ENCODE measurements at regions not wholly inside any gene's neighbourhood (a gene's known extent, or its start where the extent isn't known, plus 50 kb on each side); places are given as distances from the start of the nearest gene placed in this dataset.

DNA sequence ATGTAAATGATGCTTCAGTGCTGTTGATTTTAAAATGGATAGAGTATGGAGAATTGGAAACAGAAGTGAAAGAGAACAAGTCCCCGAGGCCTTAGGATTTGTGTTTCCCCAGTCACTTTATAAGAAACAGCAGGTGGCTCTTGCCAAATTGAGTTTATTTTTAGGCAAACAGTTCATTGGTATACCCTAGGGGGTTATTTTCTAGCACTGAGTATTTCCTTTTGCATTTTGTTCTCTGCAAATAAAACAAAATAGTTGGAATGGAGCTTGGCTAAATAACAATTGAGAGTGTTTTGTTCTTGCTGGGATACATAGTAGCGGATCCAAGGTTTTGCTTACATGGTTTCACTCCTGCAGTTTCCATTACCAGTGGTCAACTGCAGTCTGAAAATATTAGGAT, 591.1 kb upstream of the C16orf82 start:
- DNase-seq (ENCODE audit: low read depth in 1 of 2, low spot score in 1 of 2) = no peak
- no peaks in the 10 kb centered on the region for H3K36me3 ChIP-seq
- no peaks in the 10 kb centered on the region for H3K4me1 ChIP-seq (ENCODE audit: low read depth)
- H3K27ac ChIP-seq = no peak overlapping the region
- no peak overlapping the region for H3K4me3 ChIP-seq
- no peaks in the 10 kb centered on the region for H3K9me3 ChIP-seq (ENCODE audit: low read depth)
- H3K27me3 ChIP-seq = no peaks in the 10 kb centered on the region
- TF ChIP-seq, protein P1, sequence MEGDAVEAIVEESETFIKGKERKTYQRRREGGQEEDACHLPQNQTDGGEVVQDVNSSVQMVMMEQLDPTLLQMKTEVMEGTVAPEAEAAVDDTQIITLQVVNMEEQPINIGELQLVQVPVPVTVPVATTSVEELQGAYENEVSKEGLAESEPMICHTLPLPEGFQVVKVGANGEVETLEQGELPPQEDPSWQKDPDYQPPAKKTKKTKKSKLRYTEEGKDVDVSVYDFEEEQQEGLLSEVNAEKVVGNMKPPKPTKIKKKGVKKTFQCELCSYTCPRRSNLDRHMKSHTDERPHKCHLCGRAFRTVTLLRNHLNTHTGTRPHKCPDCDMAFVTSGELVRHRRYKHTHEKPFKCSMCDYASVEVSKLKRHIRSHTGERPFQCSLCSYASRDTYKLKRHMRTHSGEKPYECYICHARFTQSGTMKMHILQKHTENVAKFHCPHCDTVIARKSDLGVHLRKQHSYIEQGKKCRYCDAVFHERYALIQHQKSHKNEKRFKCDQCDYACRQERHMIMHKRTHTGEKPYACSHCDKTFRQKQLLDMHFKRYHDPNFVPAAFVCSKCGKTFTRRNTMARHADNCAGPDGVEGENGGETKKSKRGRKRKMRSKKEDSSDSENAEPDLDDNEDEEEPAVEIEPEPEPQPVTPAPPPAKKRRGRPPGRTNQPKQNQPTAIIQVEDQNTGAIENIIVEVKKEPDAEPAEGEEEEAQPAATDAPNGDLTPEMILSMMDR (IDR thresholded peaks at IDR 0.05; ENCODE audit: low read depth, low read length) = no peak

DNA sequence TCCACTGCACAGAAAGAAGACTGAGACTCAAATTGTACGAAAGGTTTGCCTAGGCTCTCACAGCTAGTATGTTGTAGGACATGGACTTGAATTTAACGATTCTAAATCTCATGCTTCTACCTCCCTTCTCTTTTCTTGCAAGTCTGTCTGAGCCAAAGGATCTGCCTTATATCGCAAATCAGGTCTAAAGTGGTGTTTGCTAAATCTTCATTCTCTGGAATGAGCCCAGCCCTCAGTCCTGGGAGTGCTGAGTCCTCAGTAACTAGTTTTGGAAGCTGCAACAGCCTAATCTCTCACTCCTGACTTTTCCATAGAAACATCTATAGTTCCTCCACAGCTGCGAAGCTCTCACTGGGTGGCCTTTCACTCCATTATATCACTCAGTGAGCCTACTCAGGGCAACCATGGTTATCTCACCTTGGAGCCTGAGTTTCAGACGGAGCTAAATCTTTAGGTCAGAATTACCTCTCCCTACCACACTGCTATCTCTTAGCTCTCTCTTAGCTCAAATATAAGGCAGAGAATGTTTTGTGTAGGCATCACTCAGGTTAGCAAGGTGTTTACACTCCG, 575.5 kb upstream of the C16orf82 start:
- TF ChIP-seq, protein P1 (IDR thresholded peaks at IDR 0.05; ENCODE audit: low read depth, low read length) = no peak
- H3K9me3 ChIP-seq (ENCODE audit: low read depth) = no peaks in the 10 kb centered on the region
- no peaks in the 10 kb centered on the region for H3K36me3 ChIP-seq
- no peak overlapping the region for H3K4me3 ChIP-seq
- DNase-seq (ENCODE audit: low read depth in 1 of 2, low spot score in 1 of 2) = no peak
- no peak overlapping the region for H3K27ac ChIP-seq
- no peaks in the 10 kb centered on the region for H3K4me1 ChIP-seq (ENCODE audit: low read depth)
- peaks cover 3% of the 10 kb centered on the region for H3K27me3 ChIP-seq

DNA sequence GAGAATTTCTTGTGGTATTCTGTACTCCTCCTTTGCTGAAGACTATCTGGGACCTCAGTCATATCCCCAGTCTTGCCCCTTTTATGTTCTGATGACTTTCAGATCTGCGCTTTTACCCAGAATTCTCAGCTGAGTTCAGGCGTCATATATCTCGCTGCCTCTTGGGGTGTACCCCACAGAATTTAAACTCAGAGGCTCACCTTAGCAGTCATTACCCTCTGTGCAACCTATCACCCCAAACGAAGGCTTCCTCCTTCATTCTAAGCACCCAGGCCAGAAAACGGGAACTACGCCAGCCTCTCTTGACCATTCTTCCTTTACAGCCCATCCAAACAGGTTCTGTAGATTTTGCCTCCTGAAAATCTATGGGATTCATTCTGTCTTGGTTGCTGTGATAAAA, 574.8 kb upstream of the C16orf82 start:
- H3K27me3 ChIP-seq = peaks cover 3% of the 10 kb centered on the region
- H3K9me3 ChIP-seq (ENCODE audit: low read depth) = no peaks in the 10 kb centered on the region
- TF ChIP-seq, protein P1 (IDR thresholded peaks at IDR 0.05; ENCODE audit: low read depth, low read length) = no peak
- no peak overlapping the region for H3K4me3 ChIP-seq
- no peak for DNase-seq (ENCODE audit: low read depth in 1 of 2, low spot score in 1 of 2)
- no peaks in the 10 kb centered on the region for H3K36me3 ChIP-seq
- H3K4me1 ChIP-seq (ENCODE audit: low read depth) = no peaks in the 10 kb centered on the region
- H3K27ac ChIP-seq = no peak overlapping the region

DNA sequence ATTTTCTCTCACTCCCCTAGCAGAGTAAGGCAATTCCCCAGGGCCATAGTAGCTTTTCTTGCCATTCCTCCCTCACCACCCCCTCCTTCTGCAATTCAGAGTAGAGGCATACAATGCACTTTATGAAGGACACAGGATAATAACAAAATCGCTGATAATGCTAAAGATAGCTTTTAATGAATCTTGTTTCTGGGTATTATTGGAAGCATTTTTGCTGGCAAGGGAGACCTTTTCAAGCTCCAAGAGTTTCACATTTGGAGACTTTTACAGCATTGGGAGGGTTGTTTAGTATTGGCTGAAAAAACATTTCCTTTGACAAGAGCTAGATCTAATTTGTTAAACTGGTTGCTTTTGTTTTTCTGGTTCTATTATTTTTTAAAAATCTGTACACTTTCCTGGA, 573.0 kb upstream of the C16orf82 start:
- no peak for DNase-seq (ENCODE audit: low read depth in 1 of 2, low spot score in 1 of 2)
- no peaks in the 10 kb centered on the region for H3K4me1 ChIP-seq (ENCODE audit: low read depth)
- peaks cover 3% of the 10 kb centered on the region for H3K27me3 ChIP-seq
- no peak overlapping the region for H3K27ac ChIP-seq
- H3K4me3 ChIP-seq = no peak overlapping the region
- H3K9me3 ChIP-seq (ENCODE audit: low read depth) = no peaks in the 10 kb centered on the region
- TF ChIP-seq, protein P1 (IDR thresholded peaks at IDR 0.05; ENCODE audit: low read depth, low read length) = no peak
- H3K36me3 ChIP-seq = no peaks in the 10 kb centered on the region

DNA sequence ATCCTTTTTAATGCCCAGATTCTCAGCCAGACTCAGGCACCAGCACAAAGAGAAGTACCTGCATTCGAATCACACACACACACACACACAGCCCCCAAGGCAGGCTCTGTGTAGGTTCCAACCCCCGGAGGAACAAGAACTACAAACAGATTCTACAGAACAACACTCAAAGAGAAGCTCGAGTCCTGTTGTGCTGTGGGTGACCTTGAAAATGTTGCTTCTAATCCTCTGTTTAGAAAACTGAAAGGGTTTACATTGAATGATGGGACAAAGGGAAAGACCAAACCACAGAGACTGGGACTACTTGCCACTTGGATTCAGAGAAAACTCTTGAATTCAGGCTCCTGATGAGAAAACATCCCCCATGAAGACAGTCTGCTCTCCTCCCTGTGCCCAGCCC, 568.8 kb upstream of the C16orf82 start:
- Histone ChIP-seq H3K4me1 (ENCODE audit: low read depth) (no peaks in the 10 kb centered on the region), H3K9me3 (ENCODE audit: low read depth) (no peaks in the 10 kb centered on the region), H3K36me3 (no peaks in the 10 kb centered on the region), H3K27me3 (peaks cover 3% of the 10 kb centered on the region), H3K27ac (no peak overlapping the region), H3K4me3 (no peak overlapping the region)
- no peak for DNase-seq (ENCODE audit: low read depth in 1 of 2, low spot score in 1 of 2)
- TF ChIP-seq, protein P1 (IDR thresholded peaks at IDR 0.05; ENCODE audit: low read depth, low read length) = no peak

DNA sequence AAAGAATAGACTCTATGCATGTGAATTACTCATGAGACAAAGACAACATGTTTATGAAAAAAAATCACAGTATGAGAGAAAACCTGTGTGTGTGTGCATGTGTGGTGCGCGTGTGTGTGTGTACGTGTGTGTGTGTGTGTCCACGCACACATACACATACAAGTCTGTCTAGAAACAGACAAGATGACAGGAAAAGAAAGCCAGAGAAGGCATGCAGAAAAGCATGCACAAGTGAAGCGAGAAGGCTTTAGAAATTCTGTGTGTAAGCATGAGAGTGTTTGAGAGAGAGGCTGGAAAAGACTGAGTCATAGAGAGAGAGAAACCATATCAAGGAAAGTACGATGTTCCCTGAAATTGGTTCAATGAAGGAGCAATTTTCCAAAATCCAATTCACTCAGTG, 566.4 kb upstream of the C16orf82 start:
- TF ChIP-seq, protein P1 (IDR thresholded peaks at IDR 0.05; ENCODE audit: low read depth, low read length) = no peak
- Histone ChIP-seq H3K9me3 (ENCODE audit: low read depth) (no peaks in the 10 kb centered on the region), H3K27me3 (no peaks in the 10 kb centered on the region), H3K4me3 (no peak overlapping the region), H3K27ac (no peak overlapping the region), H3K36me3 (no peaks in the 10 kb centered on the region), H3K4me1 (ENCODE audit: low read depth) (no peaks in the 10 kb centered on the region)
- DNase-seq (ENCODE audit: low read depth in 1 of 2, low spot score in 1 of 2) = no peak
